ENCODE measurements at regions not wholly inside any gene's neighbourhood (a gene's known extent, or its start where the extent isn't known, plus 50 kb on each side); places are given as distances from the start of the nearest gene placed in this dataset.

DNA sequence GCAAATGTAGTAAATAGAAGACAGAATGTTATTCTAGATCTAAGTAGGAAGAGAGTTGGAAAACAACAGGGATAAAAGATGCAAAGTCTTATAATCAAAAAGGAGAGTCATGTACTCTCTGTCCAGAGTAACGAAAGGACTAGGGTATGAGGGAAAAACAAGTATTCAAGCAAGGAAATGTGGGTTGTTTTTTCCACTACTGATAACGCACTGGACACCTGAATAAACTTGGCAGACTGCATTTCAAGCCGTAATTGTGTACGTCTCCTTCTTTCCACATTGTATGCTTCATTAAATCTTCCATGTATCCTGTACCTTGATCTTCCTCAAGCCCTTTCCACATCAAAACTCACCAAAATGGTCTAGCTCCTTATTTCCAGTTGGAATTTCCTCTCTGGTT, 420.6 kb downstream of the ZEB2 start:
- no peaks in the 10 kb centered on the region for H3K27me3 Mint-ChIP-seq (ENCODE audit: low read depth)
- H3K27ac Mint-ChIP-seq: no peak overlapping the region
- H3K4me3 Mint-ChIP-seq: no peak overlapping the region
- H3K36me3 Mint-ChIP-seq: peaks cover 4% of the 10 kb centered on the region
- H3K4me1 Mint-ChIP-seq: peaks cover 23% of the 10 kb centered on the region
- H3K9me3 Mint-ChIP-seq: peaks cover 6% of the 10 kb centered on the region
- TF ChIP-seq CTCF (IDR thresholded peaks at IDR 0.05; ENCODE audit: unreplicated experiment): no peak
- no peak for DNase-seq (ENCODE audit: low spot score in 2 of 2, unreplicated experiment in 2 of 2)

DNA sequence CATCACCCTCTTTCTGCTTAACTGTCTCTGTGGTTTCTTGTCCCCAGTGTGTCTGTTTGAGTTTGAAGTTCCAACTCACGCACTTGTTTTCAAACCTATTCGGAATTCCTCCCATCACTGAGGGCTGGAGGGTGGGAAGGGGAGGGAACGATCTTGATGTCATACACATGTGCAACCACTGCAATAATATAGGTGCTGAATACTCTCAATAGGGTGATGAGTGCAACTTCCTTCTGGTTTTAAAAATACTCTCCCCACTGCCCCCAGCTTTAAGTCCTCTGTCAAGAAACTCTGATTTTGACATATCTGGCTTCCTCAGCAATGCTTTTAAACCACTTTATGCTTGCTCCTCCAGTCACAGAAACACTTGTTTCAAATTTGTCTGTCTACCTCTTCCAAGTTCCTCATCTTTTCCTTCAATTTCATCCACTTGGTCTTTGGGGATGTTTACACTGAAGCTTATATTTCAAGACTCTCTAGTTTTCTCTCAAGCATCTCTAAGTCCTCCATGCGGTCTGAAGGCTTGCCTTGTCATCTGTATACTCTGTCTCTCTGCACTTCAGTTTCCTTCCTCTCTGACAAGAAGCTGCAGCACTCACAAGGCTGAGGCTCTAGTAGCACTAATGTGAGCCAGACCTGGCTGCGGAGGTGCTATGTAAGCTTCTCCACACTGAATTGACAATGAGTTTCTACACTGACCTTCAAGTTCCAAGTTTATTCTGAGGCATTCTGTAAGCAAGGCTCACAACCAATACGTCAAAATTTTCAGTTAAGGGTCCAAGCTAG, 422.3 kb downstream of the ZEB2 start:
- TF ChIP-seq CTCF (IDR thresholded peaks at IDR 0.05; ENCODE audit: unreplicated experiment): no peak
- H3K27me3 Mint-ChIP-seq (ENCODE audit: low read depth): no peaks in the 10 kb centered on the region
- H3K9me3 Mint-ChIP-seq: peaks cover 12% of the 10 kb centered on the region
- DNase-seq (ENCODE audit: low spot score in 2 of 2, unreplicated experiment in 2 of 2): no peak
- H3K27ac Mint-ChIP-seq: no peak overlapping the region
- H3K4me1 Mint-ChIP-seq: peaks cover 23% of the 10 kb centered on the region
- H3K4me3 Mint-ChIP-seq: no peak overlapping the region
- H3K36me3 Mint-ChIP-seq: peaks cover 6% of the 10 kb centered on the region

- H3K27me3 Mint-ChIP-seq (ENCODE audit: low read depth): no peaks in the 10 kb centered on the region
- H3K9me3 Mint-ChIP-seq: peaks cover 12% of the 10 kb centered on the region
- no peak for TF ChIP-seq CTCF (IDR thresholded peaks at IDR 0.05; ENCODE audit: unreplicated experiment)
- H3K4me3 Mint-ChIP-seq: no peak overlapping the region
- H3K36me3 Mint-ChIP-seq: peaks cover 9% of the 10 kb centered on the region
- no peak overlapping the region for H3K27ac Mint-ChIP-seq
- H3K4me1 Mint-ChIP-seq: peaks cover 23% of the 10 kb centered on the region
- no peak for DNase-seq (ENCODE audit: low spot score in 2 of 2, unreplicated experiment in 2 of 2)
Measured at GRCh38 chr2:144096531-144096930, 423.4 kb downstream of the ZEB2 start.

GRCh38 chr2:144094408-144095151, 425.3 kb downstream of the ZEB2 start:
- Mint-ChIP-seq H3K4me1 (peaks cover 16% of the 10 kb centered on the region), H3K27me3 (ENCODE audit: low read depth) (no peaks in the 10 kb centered on the region), H3K4me3 (no peak overlapping the region), H3K36me3 (peaks cover 16% of the 10 kb centered on the region), H3K9me3 (peaks cover 22% of the 10 kb centered on the region), H3K27ac (no peak overlapping the region)
- no peak for TF ChIP-seq CTCF (IDR thresholded peaks at IDR 0.05; ENCODE audit: unreplicated experiment)
- DNase-seq (ENCODE audit: low spot score in 2 of 2, unreplicated experiment in 2 of 2): no peak

GRCh38 chr2:144091622-144092021, 428.3 kb downstream of the ZEB2 start:
- Mint-ChIP-seq H3K27me3 (ENCODE audit: low read depth) (no peaks in the 10 kb centered on the region), H3K36me3 (peaks cover 16% of the 10 kb centered on the region), H3K9me3 (peaks cover 37% of the 10 kb centered on the region), H3K4me1 (peaks cover 16% of the 10 kb centered on the region), H3K4me3 (no peak overlapping the region), H3K27ac (no peak overlapping the region)
- no peak for TF ChIP-seq CTCF (IDR thresholded peaks at IDR 0.05; ENCODE audit: unreplicated experiment)
- DNase-seq (ENCODE audit: low spot score in 2 of 2, unreplicated experiment in 2 of 2): no peak
